ENCODE measurements at regions not wholly inside any gene's neighbourhood (a gene's known extent, or its start where the extent isn't known, plus 50 kb on each side); places are given as distances from the start of the nearest gene placed in this dataset.

DNA sequence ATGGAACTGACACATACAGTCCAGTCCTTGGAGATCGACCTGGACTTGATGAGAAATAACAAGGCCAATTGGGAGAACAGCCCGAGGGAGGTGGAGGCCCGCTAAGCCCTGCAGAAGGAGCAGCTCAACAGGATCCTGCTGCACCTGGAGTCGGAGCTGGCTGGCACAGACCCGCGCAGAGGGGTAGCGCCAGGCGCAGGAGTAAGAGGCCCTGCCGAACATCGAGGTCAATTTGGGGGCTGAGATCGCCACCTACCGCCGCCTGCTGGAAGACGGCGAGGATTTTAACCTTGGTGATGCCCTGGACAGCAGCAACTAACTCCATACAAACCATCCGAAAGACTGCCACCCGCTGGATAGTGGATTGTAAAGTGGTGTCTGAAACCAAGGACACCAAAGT is 1610.1 kb upstream of the ACO1 start:
- H3K4me1 ChIP-seq (ENCODE audit: control insufficient read depth, extremely low read depth, insufficient read depth, low read length), result no peaks in the 10 kb centered on the region
- CTCF ChIA-PET, result no interaction called here
- intact Hi-C loops (cut with micrococcal nuclease), result no loop called here

DNA sequence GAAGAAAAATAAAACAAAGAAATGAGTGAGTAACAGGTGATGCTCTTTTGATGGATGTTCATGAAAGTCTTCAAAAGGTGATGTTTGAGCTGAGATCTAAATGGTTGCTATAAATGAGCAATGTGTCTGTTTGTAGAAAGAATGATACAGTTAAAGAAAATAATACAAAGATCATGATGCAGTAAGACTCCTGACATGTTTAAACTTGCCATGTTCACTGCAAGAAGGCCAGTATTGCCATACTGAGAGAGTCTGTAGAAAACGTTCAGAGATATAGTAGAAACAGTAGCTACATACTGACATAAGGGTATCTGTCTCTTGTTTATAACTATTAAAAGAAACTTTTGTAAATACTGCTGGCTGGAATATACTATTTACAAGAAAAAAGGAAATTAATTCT is 1609.2 kb upstream of the ACO1 start:
- no TSS peak for BruUV-seq (replicated peaks)
- Histone ChIP-seq H3K4me1 (ENCODE audit: control insufficient read depth, extremely low read depth, insufficient read depth, low read length) (no peaks in the 10 kb centered on the region), H2AFZ (ENCODE audit: low read depth, low read length) (no peak overlapping the region), H3K27ac (ENCODE audit: insufficient read depth, low read depth, low read length) (no peak overlapping the region), H3K27me3 (ENCODE audit: control insufficient read depth in 2 of 2, insufficient read depth in 2 of 2, low read length in 2 of 2) (no peaks in the 10 kb centered on the region), H3K4me3 (replicated peaks in 1 of 3; ENCODE audit: insufficient read depth in 1 of 3, low read depth in 1 of 3, low read length in 3 of 3) (no peak overlapping the region), H3K9me1 (replicated peaks; ENCODE audit: control insufficient read depth, extremely low read depth, insufficient read depth, low read length) (no peaks in the 10 kb centered on the region), H3K36me3 (ENCODE audit: control insufficient read depth in 2 of 2, extremely low read depth in 1 of 2, insufficient read depth in 2 of 2, low read length in 2 of 2) (no peaks in the 10 kb centered on the region), H3K9ac (replicated peaks; ENCODE audit: extremely low read depth, insufficient read depth, low read length) (no peak overlapping the region), H3K4me2 (ENCODE audit: insufficient read depth, low read length) (no peak overlapping the region), H3K79me2 (ENCODE audit: control insufficient read depth, insufficient read depth, low read length) (no peaks in the 10 kb centered on the region), H4K20me1 (replicated peaks; ENCODE audit: control insufficient read depth, extremely low read depth, insufficient read depth, low read length) (no peaks in the 10 kb centered on the region), H3K9me3 (replicated peaks; ENCODE audit: control insufficient read depth, insufficient read depth, low read length) (peaks cover 2% of the 10 kb centered on the region)
- FAIRE-seq, result no peak
- POLR2A ChIA-PET, result no interaction called here
- no peak for DNase-seq (ENCODE audit: low read depth, low spot score)
- intact Hi-C loops (cut with micrococcal nuclease), result no loop called here
- CTCF ChIA-PET, result no interaction called here
- dilution Hi-C loops (cut with MboI; ENCODE audit: extremely low pct_ligation_motif_present, low sequenced_read_pairs), result no loop called here
- TF ChIP-seq EZH2 (IDR thresholded peaks at IDR 0.05; ENCODE audit: borderline replicate concordance, low read depth, low read length, severe bottlenecking) (no peak), POLR2A (IDR thresholded peaks at IDR 0.05; ENCODE audit: low read depth, low read length) (no peak), MYC (IDR thresholded peaks at IDR 0.05; ENCODE audit: low read depth, low read length) (no peak), POLR2AphosphoS5 (IDR thresholded peaks at IDR 0.05; ENCODE audit: insufficient read depth, low read depth, low read length) (no peak), GATA2 (IDR thresholded peaks at IDR 0.05; ENCODE audit: insufficient read depth, insufficient read length, low read depth, low read length) (no peak), JUN (IDR thresholded peaks at IDR 0.05; ENCODE audit: borderline replicate concordance, insufficient read depth, insufficient read length, low read depth) (no peak), FOS (IDR thresholded peaks at IDR 0.05; ENCODE audit: borderline replicate concordance, insufficient read depth, low read length) (no peak)
- TF ChIP-seq, protein P1, sequence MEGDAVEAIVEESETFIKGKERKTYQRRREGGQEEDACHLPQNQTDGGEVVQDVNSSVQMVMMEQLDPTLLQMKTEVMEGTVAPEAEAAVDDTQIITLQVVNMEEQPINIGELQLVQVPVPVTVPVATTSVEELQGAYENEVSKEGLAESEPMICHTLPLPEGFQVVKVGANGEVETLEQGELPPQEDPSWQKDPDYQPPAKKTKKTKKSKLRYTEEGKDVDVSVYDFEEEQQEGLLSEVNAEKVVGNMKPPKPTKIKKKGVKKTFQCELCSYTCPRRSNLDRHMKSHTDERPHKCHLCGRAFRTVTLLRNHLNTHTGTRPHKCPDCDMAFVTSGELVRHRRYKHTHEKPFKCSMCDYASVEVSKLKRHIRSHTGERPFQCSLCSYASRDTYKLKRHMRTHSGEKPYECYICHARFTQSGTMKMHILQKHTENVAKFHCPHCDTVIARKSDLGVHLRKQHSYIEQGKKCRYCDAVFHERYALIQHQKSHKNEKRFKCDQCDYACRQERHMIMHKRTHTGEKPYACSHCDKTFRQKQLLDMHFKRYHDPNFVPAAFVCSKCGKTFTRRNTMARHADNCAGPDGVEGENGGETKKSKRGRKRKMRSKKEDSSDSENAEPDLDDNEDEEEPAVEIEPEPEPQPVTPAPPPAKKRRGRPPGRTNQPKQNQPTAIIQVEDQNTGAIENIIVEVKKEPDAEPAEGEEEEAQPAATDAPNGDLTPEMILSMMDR (IDR thresholded peaks at IDR 0.05; ENCODE audit: extremely low read depth in 1 of 2, insufficient read depth in 1 of 2, low read depth in 1 of 2, low read length in 2 of 2), result no peak
- TF ChIP-seq, protein P2, sequence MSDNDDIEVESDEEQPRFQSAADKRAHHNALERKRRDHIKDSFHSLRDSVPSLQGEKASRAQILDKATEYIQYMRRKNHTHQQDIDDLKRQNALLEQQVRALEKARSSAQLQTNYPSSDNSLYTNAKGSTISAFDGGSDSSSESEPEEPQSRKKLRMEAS (IDR thresholded peaks at IDR 0.05; ENCODE audit: insufficient read depth, insufficient read length), result no peak

More for the DNA sequence above, 1610.1 kb upstream of the ACO1 start:
- POLR2A ChIA-PET, result no interaction called here
- H3K9ac ChIP-seq (replicated peaks; ENCODE audit: extremely low read depth, insufficient read depth, low read length), result no peak overlapping the region
- no peaks in the 10 kb centered on the region for H4K20me1 ChIP-seq (replicated peaks; ENCODE audit: control insufficient read depth, extremely low read depth, insufficient read depth, low read length)
- H3K79me2 ChIP-seq (ENCODE audit: control insufficient read depth, insufficient read depth, low read length), result no peaks in the 10 kb centered on the region
- H3K27me3 ChIP-seq (ENCODE audit: control insufficient read depth in 2 of 2, insufficient read depth in 2 of 2, low read length in 2 of 2), result no peaks in the 10 kb centered on the region
- dilution Hi-C loops (cut with MboI; ENCODE audit: extremely low pct_ligation_motif_present, low sequenced_read_pairs), result no loop called here
- H3K9me3 ChIP-seq (replicated peaks; ENCODE audit: control insufficient read depth, insufficient read depth, low read length), result peaks cover 2% of the 10 kb centered on the region
- no peak for TF ChIP-seq POLR2AphosphoS5 (IDR thresholded peaks at IDR 0.05; ENCODE audit: insufficient read depth, low read depth, low read length)
- no peak for TF ChIP-seq FOS (IDR thresholded peaks at IDR 0.05; ENCODE audit: borderline replicate concordance, insufficient read depth, low read length)
- DNase-seq (ENCODE audit: low read depth, low spot score), result no peak
- no peak overlapping the region for H3K4me2 ChIP-seq (ENCODE audit: insufficient read depth, low read length)
- H2AFZ ChIP-seq (ENCODE audit: low read depth, low read length), result no peak overlapping the region
- H3K4me3 ChIP-seq (replicated peaks in 1 of 3; ENCODE audit: insufficient read depth in 1 of 3, low read depth in 1 of 3, low read length in 3 of 3), result no peak overlapping the region
- H3K9me1 ChIP-seq (replicated peaks; ENCODE audit: control insufficient read depth, extremely low read depth, insufficient read depth, low read length), result no peaks in the 10 kb centered on the region
- BruUV-seq (replicated peaks), result no TSS peak
- no peaks in the 10 kb centered on the region for H3K36me3 ChIP-seq (ENCODE audit: control insufficient read depth in 2 of 2, extremely low read depth in 1 of 2, insufficient read depth in 2 of 2, low read length in 2 of 2)
- no peak overlapping the region for H3K27ac ChIP-seq (ENCODE audit: insufficient read depth, low read depth, low read length)
- FAIRE-seq, result no peak
